NCI-H748 treated with DMSO at 0.1 percent for 48 hours (cell line): ENCODE measurements at regions not wholly inside any gene's neighbourhood (a gene's known extent, or its start where the extent isn't known, plus 50 kb on each side); places are given as distances from the start of the nearest gene placed in this dataset.
A peak's percentile ranks its signal among the peaks of the same experiment; 100 is the strongest.

Experiments
- DNase-seq: peaks from one replicate; lab custom pipeline; 2025; lab: John Stamatoyannopoulos, UW

DNA sequence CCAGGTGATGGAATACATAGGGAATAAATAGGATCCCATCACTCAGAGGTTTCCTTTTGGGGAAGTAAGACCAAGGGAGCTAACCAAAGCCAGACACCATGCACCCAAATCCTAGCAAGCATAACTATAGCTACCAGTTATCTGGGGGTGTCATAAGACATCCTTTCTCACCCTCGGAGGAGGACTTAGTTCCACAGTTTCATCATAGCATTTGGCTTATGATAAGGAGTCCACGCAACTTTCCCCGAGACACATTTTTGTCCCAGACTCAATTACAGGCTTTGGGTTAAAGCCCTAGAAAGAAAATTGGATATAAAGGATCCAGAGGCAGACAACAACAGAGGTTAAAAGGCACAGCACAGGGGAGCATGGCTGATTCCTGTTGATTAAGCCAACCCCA lies 442.9 kb downstream of the HTR7 start:
- DNase-seq: no peak

GRCh38 chr10:90417029-90417428 lies 440.8 kb downstream of the HTR7 start:
- no peak for DNase-seq

DNA sequence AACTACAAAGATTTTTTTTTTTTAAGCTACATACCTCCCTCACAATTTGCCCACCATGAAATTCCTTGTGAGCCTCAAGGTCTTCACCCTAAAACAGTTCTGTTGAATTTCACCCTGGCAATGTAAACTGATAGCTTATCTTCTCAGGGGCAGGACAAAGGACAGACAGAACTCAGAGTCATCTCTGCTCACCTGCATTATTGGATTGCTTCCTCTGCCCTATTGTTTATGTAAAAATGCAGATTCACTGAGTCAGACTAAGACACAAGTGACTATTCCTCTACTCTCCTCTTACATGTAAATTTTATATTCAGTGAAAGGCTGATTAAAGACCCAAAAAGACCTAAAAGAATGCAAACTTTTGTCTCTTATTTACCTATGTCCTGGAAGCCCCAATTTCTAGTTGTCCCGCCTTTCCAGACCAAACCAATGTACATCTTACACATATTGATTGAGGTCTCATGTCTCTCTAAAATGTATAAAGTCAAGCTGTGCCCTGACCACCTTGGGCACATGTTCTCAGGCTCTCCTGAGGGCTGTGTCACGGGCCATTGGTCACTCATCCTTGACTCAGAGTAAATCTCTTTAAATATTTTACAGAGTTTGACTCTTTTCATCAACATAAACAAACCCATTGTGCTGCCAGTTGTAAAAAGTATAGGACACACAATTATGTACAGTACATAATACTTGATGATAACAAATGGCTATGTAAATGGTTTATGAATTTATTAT lies 440.2 kb downstream of the HTR7 start:
- DNase-seq: no peak

GRCh38 chr10:90418869-90419652 lies 438.8 kb downstream of the HTR7 start:
- peak; percentile 7 for DNase-seq

DNA sequence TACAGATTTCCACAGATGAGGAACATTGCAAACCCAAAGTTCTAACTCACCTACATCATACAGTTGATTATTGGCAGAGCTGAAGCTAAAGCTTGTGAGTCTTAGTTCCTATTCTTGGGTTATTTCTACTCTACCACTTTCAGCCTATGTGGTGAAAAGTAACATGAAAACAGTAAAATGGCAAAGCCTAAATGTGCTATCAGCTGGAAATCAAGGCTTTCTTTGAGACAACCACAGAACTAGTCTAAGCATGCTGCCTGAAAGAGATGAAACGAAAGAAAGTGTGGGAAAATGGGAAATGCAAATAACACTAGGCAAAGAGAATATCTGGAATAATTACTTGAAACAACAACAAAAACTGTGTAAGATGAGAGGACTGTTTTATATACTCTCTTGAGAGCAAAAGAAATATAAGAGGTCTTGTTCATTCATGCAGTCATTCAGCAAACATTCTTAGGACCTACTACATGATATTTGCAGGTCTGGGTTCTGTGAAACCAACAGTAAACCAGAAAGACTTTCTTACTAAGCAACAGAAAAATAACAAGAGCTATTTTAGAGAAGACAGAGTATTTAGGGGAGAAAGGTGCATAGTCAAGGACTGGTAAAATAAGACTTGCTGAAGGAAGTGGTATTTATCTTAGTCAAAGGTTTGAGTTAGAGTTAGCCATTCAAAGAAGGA lies 437.1 kb downstream of the HTR7 start:
- no peak for DNase-seq

DNA sequence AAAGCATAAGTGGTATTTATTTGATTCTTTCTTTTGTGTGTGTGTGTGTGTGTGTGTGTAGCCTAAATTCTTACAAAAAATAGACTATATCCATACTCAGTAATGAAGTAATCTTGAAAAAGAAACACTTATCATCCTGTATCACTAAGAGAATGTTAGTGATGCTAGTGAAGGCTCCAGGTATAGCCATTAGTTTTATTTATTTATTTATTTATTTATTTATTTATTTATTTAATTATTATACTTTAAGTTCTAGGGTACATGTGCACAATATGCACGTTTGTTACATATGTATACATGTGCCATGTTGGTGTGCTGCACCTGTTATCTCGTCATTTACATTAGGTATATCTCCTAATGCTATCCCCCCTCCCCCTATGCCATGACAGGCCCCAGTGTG lies 436.0 kb downstream of the HTR7 start:
- no peak for DNase-seq

DNA sequence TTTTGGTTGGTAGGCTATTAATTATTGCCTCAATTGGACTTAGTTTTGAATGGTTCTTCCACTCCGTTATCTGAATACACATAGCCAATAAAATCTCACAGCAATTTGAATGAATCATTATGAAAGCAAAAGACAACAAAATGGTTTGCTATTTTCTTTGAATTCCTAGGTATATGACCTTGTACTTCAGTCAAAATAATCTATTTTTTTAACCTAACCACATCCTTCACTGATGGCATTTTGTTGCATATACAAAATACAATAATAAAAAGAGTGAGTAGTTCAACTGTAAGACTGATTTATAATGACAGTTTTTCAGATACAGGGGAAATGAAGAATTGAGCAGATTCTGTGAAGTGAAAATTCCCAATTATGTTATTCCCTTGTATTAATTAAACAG lies 433.1 kb downstream of the HTR7 start:
- DNase-seq: no peak

DNA sequence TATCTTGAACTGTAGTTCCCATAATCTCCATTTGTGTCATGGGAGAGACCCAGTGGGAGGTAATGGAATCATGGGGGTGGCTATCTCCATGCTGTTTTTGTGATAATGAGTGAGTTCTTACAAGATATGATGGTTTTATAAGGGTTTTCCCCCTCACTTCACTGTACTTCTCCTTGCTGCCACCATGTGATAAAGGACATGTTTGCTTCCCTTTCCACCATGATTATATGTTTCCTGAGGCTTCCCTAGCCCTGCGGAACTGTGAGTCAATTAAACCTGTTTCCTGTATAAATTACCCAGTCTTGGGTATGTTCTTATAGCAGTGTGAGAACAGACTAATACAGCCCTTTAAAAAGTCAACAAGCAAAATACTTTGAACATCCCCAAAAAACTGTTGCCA lies 427.7 kb downstream of the HTR7 start:
- DNase-seq: no peak

- DNase-seq: no peak
These were observed 425.0 kb downstream of the HTR7 start for GRCh38 chr10:90432866-90433265.

DNA sequence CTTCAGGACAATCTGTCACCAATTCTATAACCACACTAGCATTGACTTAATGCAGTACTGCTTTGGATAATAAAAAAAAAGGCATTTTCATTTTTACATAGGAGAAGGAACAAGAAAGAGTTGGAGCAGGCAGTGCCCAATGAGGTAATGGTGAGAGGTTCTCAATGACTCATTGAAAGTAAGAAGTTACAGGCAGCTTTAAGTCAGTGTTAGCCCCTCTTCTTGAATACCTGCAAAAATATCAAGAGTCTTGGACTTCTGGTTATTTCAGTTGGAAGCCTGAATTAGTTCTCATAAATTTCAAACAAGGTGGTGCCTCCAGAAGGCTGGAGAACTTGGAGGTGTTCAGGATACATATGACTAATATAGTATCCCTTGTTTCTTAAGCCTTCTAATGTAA lies 422.5 kb downstream of the HTR7 start:
- DNase-seq: no peak

DNA sequence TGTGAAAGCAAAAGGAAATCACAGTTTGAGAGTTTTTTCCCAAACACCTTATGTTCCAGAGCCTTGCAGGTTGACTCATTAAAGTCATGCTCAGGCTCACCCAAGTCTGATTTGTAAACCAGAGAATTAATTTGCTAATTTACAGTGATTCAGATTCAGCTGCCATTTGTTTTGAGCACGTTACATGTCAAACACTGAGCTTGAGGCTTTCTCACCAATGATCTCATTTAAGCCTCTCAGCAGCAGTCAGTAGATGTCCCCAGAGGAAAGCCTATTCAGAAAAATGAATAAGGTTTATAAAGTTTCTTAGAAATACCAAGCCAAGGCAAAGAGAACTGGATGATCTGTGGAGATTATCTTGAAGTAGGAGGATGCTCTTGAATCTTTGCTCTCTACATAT lies 420.4 kb downstream of the HTR7 start:
- no peak for DNase-seq

DNA sequence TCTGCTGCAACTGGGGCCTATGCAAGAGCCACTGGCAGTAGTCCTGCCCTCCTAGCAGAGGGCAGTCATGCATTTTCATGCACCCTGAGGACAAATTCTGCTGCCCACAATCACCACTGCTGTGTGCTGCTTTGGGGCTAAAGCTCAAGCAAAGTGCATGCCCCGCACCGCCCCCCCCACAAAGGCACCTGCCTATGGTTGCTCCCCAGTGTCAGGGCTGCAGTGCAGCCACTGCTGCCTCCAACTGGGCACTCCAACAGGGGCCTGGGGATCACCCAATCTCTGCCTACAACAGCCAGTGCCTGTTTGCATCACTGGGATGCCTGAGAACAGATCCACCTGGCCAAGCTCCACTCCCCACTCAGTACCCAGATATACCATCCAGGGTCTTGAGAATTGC lies 417.0 kb downstream of the HTR7 start:
- no peak for DNase-seq

- DNase-seq: no peak
These were observed 414.5 kb downstream of the HTR7 start for GRCh38 chr10:90443342-90443741.

GRCh38 chr10:90447831-90448230 lies 410.0 kb downstream of the HTR7 start:
- DNase-seq: peak; percentile 24

GRCh38 chr10:90450797-90451196 lies 407.0 kb downstream of the HTR7 start:
- DNase-seq: no peak

- peak; percentile 9 for DNase-seq
These were observed 406.6 kb downstream of the HTR7 start for GRCh38 chr10:90451283-90451682.

DNA sequence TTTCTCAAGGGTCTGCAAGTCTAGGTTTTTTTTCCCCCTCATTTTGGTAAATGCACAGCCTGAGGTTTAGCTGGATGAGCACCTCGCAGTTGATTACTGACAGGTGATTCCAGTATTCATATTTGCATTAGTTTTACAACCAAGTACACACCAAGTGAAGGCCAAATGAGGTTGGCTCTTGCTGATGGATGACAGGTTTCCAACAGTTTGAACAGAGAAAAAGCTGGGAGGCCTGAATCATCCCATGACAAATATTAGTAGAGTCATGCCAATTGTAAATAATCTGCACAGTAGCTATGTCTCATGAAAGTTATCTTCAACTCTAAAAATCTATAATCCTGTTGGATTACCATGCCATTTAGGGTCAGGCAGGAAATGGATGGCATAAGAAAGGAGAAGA lies 399.8 kb downstream of the HTR7 start:
- no peak for DNase-seq

DNA sequence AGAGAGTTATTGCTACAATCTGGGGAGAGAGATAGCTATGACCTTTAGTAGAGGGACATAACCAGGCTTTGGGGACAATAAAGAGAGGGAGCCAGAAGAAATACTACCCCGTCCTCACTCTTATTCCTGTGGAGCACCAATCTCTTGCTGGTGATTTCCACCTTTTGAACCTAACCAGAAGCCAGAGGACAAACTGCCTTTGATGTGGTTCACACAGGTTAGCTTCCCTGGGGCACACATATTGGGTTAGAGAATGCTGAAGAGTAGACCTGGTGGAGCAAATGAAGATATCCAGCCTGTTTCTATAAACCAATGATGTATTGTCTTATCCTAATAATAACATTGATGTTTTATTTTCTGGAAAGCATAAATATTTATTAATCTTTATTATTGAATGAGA lies 399.3 kb downstream of the HTR7 start:
- DNase-seq: no peak

DNA sequence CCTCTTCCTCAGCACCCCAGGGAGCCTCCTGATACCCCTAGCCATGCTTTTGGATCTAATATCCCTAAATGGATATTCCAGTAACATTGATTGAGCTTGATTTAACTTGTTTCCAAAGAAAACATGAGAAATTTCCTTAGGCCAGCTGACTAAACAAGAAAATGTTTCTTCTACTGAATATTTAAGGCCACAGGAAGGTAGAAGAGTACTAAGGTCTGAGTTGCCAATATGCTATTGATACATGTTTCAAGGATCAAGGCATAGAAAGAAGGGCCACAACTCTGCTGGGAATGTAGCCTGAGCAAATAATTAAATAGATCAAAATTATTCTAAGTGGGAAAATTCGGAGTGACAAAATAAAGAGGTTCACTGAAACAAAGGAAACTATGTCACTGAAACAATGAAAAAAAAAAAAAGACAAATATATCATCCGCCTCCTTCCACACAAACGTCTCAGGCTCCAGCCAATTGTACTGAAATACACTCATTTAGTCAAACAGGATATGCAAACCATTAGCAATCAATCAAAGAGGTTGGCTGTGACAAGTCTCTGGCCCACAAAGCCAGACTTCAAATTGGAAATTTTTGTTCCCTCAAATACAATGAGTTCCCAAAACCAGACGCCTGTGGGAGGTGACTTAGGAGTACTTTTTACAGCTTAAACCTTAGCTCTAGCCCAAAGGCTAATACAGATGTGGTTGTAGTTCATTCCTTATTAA lies 396.2 kb downstream of the HTR7 start:
- DNase-seq: no peak

DNA sequence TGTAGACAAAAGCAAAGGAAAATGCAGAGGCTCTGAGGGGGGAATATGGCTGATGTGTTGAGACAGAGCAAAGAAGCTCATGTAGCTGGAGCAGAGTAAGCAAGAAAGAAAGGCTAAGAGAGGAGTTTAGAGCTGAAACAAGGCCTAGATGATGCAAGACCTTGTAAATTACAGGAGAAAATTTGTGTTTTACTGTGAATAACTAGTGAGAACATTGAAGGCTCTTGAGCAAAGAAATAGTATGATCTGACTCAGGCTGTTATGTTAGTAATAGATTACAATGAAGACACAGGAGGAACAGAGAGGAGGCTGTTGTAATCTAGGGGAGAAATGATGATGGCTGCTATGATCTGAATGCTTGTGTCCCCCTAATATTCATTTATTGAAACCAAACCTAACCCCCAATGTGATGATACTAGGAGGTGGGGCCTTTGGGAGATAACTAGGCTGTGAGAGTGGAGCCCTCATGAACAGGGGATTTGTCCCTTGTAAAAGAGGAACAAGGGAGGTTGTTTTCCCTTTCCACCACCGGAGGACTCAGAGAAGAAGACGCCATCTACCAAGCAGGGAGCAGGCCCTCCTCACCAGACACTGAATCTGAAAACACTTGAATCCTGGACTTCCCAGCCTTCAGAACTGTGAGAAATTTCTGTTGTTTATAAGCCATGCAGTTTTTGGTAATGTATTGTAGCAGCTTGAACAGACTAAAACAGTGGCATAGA lies 394.9 kb downstream of the HTR7 start:
- no peak for DNase-seq

- no peak for DNase-seq
These were observed 393.5 kb downstream of the HTR7 start for GRCh38 chr10:90464329-90464728.

DNA sequence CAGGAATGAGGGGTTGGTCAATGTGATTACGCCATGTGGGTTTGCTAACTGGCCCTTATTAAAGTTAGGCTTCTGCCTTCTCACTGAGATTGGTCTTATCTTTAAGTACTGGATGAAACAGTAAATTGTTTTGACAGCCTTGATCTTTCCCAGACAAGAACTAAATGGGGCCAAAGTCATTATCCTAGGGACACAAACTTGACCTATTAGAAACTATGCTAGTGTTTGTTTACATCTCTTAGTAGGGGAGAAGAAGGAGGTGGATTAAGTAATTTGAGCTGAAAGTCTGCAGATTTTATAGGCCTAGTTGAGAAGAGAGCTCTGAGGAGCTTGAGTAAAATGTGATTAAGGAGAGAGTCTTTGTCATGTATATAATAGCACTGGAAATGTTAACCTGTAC lies 386.9 kb downstream of the HTR7 start:
- no peak for DNase-seq
